B cell (primary cell): ENCODE measurements at regions not wholly inside any gene's neighbourhood (a gene's known extent, or its start where the extent isn't known, plus 50 kb on each side); places are given as distances from the start of the nearest gene placed in this dataset.

Experiments used
- ATAC-seq: fragments of 200-7000 bp; cut with Tn5 transposase; one replicate; pipeline ENCODE4 v1.10.0; 2021; ENCODE audit warnings: low read depth, mild to moderate bottlenecking, moderate number of reproducible peaks, moderate library complexity
- CTCF ChIA-PET: fragments of 350-600 bp; sonication (Branson Sonifier 250); formaldehyde crosslinking; loops from one replicate; lab custom pipeline; 2021; ENCODE audit warnings: antibody characterized with exemption, inconsistent platforms; lab: Charles Lee
- POLR2A ChIA-PET: fragments of 350-600 bp; sonication (Branson Sonifier 250); formaldehyde crosslinking; loops from one replicate; lab custom pipeline; 2021; ENCODE audit warnings: antibody characterized with exemption; lab: Charles Lee
- DNase-seq: peaks from one replicate; pipeline ENCODE4 v3.0.0; 2013
- H2AFZ ChIP-seq: 2 replicates; pipeline ENCODE4 v1.6.1; 2012; ENCODE audit warnings: mild to moderate bottlenecking, low read depth, low read length; ENCODE audit not compliant: insufficient read depth, poor library complexity, severe bottlenecking
- H3K27ac ChIP-seq, 2 donors: 1 replicate in 1 of 2; 2 replicates in 1 of 2; pipeline ENCODE4 v1.5.1; 2012 to 2013; ENCODE audit warnings: low read length in 2 of 2, mild to moderate bottlenecking in 2 of 2, moderate library complexity in 1 of 2
- H3K27me3 ChIP-seq, 4 experiments: fragments of 200-600 bp in 1 of 4; sonication (generic) in 1 of 4; replicated peaks in 1 of 4; 1 replicate in 2 of 4; 2 replicates in 2 of 4; pipeline versions ENCODE4 v1.6.1 to v1.7.0; 2013 to 2016; ENCODE audit warnings: low read length in 3 of 4, mild to moderate bottlenecking in 2 of 4, mixed read lengths in 1 of 4, moderate library complexity in 1 of 4; ENCODE audit not compliant: insufficient read depth in 4 of 4, control insufficient read depth in 3 of 4; ENCODE audit errors: control extremely low read depth in 1 of 4
- H3K36me3 ChIP-seq, 2 experiments: replicated peaks in 1 of 2; 1 replicate in 1 of 2; 2 replicates in 1 of 2; pipeline versions ENCODE4 v1.6.1 to v1.7.1; 2013; ENCODE audit warnings: low read length in 1 of 2; ENCODE audit not compliant: insufficient read depth in 2 of 2, control insufficient read depth in 1 of 2; ENCODE audit errors: control extremely low read depth in 1 of 2, extremely low read depth in 1 of 2
- H3K4me1 ChIP-seq, 2 donors: fragments of 200-600 bp in 1 of 2; sonication (generic) in 1 of 2; 1 replicate in 1 of 2; 2 replicates in 1 of 2; pipeline versions ENCODE4 v1.5.1 to v1.6.1; 2013 to 2017; ENCODE audit warnings: low read length in 2 of 2; ENCODE audit not compliant: control insufficient read depth in 2 of 2, insufficient read depth in 2 of 2
- H3K4me2 ChIP-seq: replicated peaks from 2 replicates; pipeline ENCODE3; 2012; ENCODE audit warnings: mild to moderate bottlenecking, low read depth, low read length; ENCODE audit not compliant: poor library complexity, severe bottlenecking
- H3K4me3 ChIP-seq, 5 experiments: fragments of 200-600 bp in 1 of 5; sonication (generic) in 1 of 5; 1 replicate in 3 of 5; 2 replicates in 2 of 5; pipeline versions ENCODE4 v1.5.1 to v1.7.0; 2011 to 2016; ENCODE audit warnings: low read length in 4 of 5, mild to moderate bottlenecking in 4 of 5, low read depth in 2 of 5, control low read depth in 1 of 5, moderate library complexity in 1 of 5; ENCODE audit not compliant: insufficient read depth in 1 of 5; ENCODE audit errors: control extremely low read depth in 1 of 5, extremely low read depth in 1 of 5
- H3K79me2 ChIP-seq: fragments of 200-600 bp; sonication (generic); one replicate; pipeline ENCODE4 v1.6.0; 2016; ENCODE audit warnings: low read length; ENCODE audit not compliant: control insufficient read depth, insufficient read depth
- H3K9ac ChIP-seq: fragments of 200-600 bp; sonication (generic); 2 replicates; pipeline ENCODE4 v1.6.1; 2017; ENCODE audit warnings: mild to moderate bottlenecking, low read length, moderate library complexity
- H3K9me3 ChIP-seq, 3 donors: one replicate each; pipeline versions ENCODE4 v1.6.1 to v1.7.1; 2013; ENCODE audit warnings: low read length in 2 of 3; ENCODE audit not compliant: control insufficient read depth in 2 of 3, insufficient read depth in 1 of 3; ENCODE audit errors: control extremely low read depth in 1 of 3
- H4K20me1 ChIP-seq: 2 replicates; pipeline ENCODE4 v1.6.0; 2012; ENCODE audit warnings: mild to moderate bottlenecking, low read length; ENCODE audit not compliant: insufficient read depth, control insufficient read depth, poor library complexity, severe bottlenecking
- H3K27ac Mint-ChIP-seq: one replicate; pipeline ENCODE4 v1.8.0; 2021; ENCODE audit warnings: mixed read lengths
- H3K27me3 Mint-ChIP-seq: one replicate; pipeline ENCODE4 v1.8.0; 2021; ENCODE audit warnings: mixed read lengths
- H3K4me1 Mint-ChIP-seq: one replicate; pipeline ENCODE4 v1.8.0; 2021; ENCODE audit warnings: mixed read lengths
- H3K4me3 Mint-ChIP-seq: one replicate; pipeline ENCODE4 v1.8.0; 2021; ENCODE audit warnings: mixed read lengths
- H3K9me3 Mint-ChIP-seq: one replicate; pipeline ENCODE4 v1.8.0; 2022; ENCODE audit warnings: mixed read lengths; ENCODE audit not compliant: insufficient read depth
- CTCF ChIP-seq: fragments of 200-600 bp; IDR thresholded peaks from one replicate; pipeline ENCODE4 v1.8.0; 2022; ENCODE audit warnings: antibody characterized with exemption, mild to moderate bottlenecking
- EZH2 ChIP-seq: IDR thresholded peaks from 2 replicates; pipeline ENCODE4 v1.6.1; 2012; ENCODE audit warnings: borderline replicate concordance, low read depth, mild to moderate bottlenecking, moderate library complexity, low read length; ENCODE audit not compliant: insufficient read depth, poor library complexity, severe bottlenecking
- WGBS: methylation state at CpG from one replicate; pipeline ENCODE4 v1.1.5; 2013; ENCODE audit warnings: missing lambda C conversion rate; ENCODE audit not compliant: insufficient coverage; 5-methylcytosine and 5-hydroxymethylcytosine counted together
- intact Hi-C: fragments of 100-400 bp; cut with micrococcal nuclease; formaldehyde crosslinking; loops from one replicate; pipeline ENCODE4 v1.10.0; 2022

GRCh38 chr13:26957182-26957581 is 196.6 kb upstream of the GPR12 start:
- ChIA-PET POLR2A (no interaction called here), CTCF (no interaction called here)
- no peak for TF ChIP-seq EZH2
- no peak for TF ChIP-seq CTCF
- Histone ChIP-seq H3K4me3 (no peak overlapping the region), H3K27me3 (peaks cover 0 to 6% (median 0%) of the 10 kb centered on the region in 4 experiments), H3K79me2 (no peaks in the 10 kb centered on the region), H3K27ac (no peak overlapping the region), H3K9me3 (no peaks in the 10 kb centered on the region), H3K9ac (no peak overlapping the region), H4K20me1 (no peaks in the 10 kb centered on the region), H3K36me3 (no peaks in the 10 kb centered on the region), H3K4me2 (no peak overlapping the region), H2AFZ (no peak overlapping the region), H3K4me1 (no peaks in the 10 kb centered on the region)
- Mint-ChIP-seq H3K4me3 (no peak overlapping the region), H3K9me3 (no peaks in the 10 kb centered on the region), H3K4me1 (no peaks in the 10 kb centered on the region), H3K27me3 (peaks cover 24% of the 10 kb centered on the region), H3K27ac (no peak overlapping the region)
- ATAC-seq (no peak), DNase-seq (no peak)
- 33% methylated on average over 1 of the region's 1 CpG for WGBS
- intact Hi-C loops: no loop called here

GRCh38 chr13:26956522-26957142 is 196.0 kb upstream of the GPR12 start:
- Histone ChIP-seq H3K27ac (no peak overlapping the region), H3K4me3 (no peak overlapping the region), H3K79me2 (no peaks in the 10 kb centered on the region), H3K9ac (no peak overlapping the region), H2AFZ (no peak overlapping the region), H3K27me3 (peaks cover 0 to 6% (median 0%) of the 10 kb centered on the region in 4 experiments), H3K36me3 (no peaks in the 10 kb centered on the region), H3K4me2 (no peak overlapping the region), H3K4me1 (no peaks in the 10 kb centered on the region), H3K9me3 (no peaks in the 10 kb centered on the region), H4K20me1 (no peaks in the 10 kb centered on the region)
- ChIA-PET CTCF (no interaction called here), POLR2A (no interaction called here)
- H3K27ac Mint-ChIP-seq: no peak overlapping the region
- TF ChIP-seq CTCF (no peak), EZH2 (no peak)
- no peak overlapping the region for H3K4me3 Mint-ChIP-seq
- WGBS: 63% methylated on average over 1 of the region's 10 CpGs
- peaks cover 21% of the 10 kb centered on the region for H3K27me3 Mint-ChIP-seq
- intact Hi-C loops: no loop called here
- ATAC-seq (no peak), DNase-seq (no peak)
- H3K4me1 Mint-ChIP-seq: no peaks in the 10 kb centered on the region
- H3K9me3 Mint-ChIP-seq: no peaks in the 10 kb centered on the region
